ENCODE measurements at regions not wholly inside any gene's neighbourhood (a gene's known extent, or its start where the extent isn't known, plus 50 kb on each side); places are given as distances from the start of the nearest gene placed in this dataset.

DNA sequence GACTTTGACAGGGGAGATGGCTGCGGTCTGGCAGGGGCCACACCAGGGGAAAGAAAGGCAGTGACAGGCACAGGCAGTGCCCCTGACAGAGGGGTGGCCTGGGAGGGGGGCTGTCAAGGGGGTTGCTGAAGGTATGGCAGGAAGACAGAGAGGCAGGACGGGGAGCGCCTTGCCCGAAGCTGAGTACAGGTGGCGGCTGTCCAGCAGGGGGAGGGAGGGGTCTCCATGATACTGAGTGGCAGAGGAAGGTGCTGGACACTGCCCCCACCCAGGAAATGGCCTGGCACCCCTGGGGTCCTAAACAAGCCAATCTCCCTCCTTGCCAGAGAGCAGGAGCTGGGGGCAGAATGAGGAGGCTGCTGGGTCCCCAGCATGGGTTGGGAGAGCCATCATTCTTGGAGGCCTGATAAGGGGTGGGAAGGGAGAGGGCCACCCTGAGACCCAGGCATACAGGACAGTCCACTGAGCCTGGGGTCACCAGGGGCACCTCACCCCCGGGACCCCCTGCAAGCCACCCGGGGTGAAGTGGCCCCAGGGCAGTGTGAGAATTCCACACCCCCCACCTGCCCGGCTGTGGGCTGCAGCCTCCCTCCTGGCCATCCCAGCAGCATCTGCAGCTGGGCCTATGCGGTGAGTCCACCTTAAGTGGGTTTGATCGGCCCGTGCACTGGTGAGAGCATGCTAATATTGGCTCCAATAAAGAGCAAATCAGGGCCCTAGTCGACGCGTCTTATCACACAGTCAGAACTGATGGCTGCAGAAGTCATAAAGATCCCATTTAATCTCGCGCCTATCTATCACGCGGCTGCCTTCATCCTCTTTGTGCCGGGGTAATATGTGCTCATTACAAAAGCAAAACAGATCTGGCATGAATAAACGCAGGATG is 108.5 kb downstream of the FAM53A start:
- no peak overlapping the region for H3K27ac ChIP-seq
- no peaks in the 10 kb centered on the region for H3K36me3 ChIP-seq
- H3K9me3 ChIP-seq = no peaks in the 10 kb centered on the region
- no peak for DNase-seq
- no peak overlapping the region for H3K4me3 ChIP-seq (replicated peaks in 1 of 3)
- TF ChIP-seq POLR2A (IDR thresholded peaks at IDR 0.05) = no peak
- TF ChIP-seq, protein P1, sequence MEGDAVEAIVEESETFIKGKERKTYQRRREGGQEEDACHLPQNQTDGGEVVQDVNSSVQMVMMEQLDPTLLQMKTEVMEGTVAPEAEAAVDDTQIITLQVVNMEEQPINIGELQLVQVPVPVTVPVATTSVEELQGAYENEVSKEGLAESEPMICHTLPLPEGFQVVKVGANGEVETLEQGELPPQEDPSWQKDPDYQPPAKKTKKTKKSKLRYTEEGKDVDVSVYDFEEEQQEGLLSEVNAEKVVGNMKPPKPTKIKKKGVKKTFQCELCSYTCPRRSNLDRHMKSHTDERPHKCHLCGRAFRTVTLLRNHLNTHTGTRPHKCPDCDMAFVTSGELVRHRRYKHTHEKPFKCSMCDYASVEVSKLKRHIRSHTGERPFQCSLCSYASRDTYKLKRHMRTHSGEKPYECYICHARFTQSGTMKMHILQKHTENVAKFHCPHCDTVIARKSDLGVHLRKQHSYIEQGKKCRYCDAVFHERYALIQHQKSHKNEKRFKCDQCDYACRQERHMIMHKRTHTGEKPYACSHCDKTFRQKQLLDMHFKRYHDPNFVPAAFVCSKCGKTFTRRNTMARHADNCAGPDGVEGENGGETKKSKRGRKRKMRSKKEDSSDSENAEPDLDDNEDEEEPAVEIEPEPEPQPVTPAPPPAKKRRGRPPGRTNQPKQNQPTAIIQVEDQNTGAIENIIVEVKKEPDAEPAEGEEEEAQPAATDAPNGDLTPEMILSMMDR (IDR thresholded peaks at IDR 0.05) = no peak
- intact Hi-C loops (cut with DNase I) = loop anchor here (5.0 kb wide), 1 partner anchor 147 kb away; the partner anchor contains the start of genes TACC3 and TMEM129
- no peaks in the 10 kb centered on the region for H3K27me3 ChIP-seq
- H3K4me1 ChIP-seq = peaks cover 10% of the 10 kb centered on the region in 2 donors
- 80 to 84% methylated on average over 17 to 20 of the region's 20 CpGs for WGBS, 2 donors

DNA sequence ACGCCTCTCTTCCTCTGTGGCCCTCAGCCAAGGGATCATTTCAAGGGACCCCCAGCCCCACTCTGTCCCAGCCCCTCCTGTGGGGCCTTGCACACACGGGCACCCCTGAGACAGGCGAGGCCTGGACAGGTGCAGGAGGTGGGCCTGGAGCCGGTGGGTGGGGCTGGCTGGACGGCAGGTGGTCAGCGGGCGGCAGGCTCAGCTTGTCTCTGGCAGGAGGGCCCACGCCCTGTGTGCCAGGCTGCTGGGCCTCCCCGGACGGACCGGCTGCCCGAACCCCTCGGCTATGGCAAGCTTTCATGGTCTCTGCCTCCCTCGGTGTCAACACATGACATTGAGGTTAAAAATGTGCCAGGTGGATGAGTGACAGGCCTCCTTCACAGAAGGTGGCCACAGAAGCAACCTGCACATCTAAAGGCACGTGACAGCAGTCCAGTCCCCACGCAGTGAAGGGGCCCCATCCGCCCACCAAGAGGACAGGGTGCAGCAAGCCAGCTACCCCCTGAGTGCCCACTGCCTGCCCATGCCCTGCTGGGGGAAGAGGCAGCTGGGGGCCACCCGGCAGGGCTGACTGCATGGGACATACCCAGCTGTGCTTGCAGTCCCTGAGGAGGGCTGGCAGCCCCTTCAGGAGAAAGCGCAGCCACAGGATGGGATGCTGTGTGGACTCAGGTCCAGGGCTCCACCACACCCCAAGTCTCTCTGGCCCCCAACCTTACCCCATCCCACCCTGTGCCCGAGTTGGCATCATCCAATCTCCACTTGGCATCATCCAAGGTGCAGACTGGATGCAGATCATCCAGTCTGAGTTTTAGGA is 109.3 kb downstream of the FAM53A start:
- no peak for DNase-seq
- no peak for TF ChIP-seq POLR2A (IDR thresholded peaks at IDR 0.05)
- TF ChIP-seq, protein P1 (IDR thresholded peaks at IDR 0.05) = no peak
- Histone ChIP-seq H3K27ac (no peak overlapping the region), H3K27me3 (no peaks in the 10 kb centered on the region), H3K4me3 (replicated peaks in 1 of 3) (no peak overlapping the region), H3K36me3 (no peaks in the 10 kb centered on the region), H3K9me3 (no peaks in the 10 kb centered on the region), H3K4me1 (peaks cover 5 to 10% of the 10 kb centered on the region in 2 donors)
- 85 to 90% methylated on average over 8 to 9 of the region's 20 CpGs for WGBS, 2 donors
- intact Hi-C loops (cut with DNase I) = loop anchor here (5.0 kb wide), 1 partner anchor 147 kb away; the partner anchor contains the start of genes TACC3 and TMEM129

DNA sequence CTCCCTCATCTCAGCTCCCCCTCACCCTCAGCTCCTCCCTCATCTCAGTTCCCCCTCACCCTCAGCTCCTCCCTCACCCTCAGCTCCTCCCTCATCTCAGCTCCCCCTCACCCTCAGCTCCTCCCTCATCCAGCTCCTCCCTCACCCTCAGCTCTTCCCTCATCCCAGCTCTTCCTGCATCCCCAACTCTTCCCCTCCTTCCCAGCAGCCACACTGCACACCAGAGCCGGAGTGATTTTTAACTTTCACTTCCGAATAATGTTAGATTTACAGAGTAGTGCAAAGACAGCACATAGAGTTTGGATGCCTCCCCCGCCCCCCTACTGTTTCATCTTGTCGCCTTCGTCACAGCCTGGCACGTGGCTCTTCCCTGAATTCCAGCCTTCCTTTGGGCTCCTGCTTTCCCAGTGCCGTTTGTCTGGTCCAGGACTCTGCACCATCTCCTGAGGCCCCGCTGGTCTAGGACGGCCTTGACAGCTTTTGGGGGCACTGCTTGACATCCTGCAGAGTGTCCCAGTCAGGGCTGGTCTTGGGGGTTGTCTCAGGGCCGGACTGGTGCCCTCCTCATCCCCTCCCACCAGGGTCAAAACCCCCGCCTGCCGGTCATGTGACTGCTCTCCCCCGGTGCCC is 110.2 kb downstream of the FAM53A start:
- Histone ChIP-seq H3K36me3 (no peaks in the 10 kb centered on the region), H3K27me3 (no peaks in the 10 kb centered on the region), H3K9me3 (no peaks in the 10 kb centered on the region), H3K4me3 (replicated peaks in 1 of 3) (no peak overlapping the region), H3K4me1 (peaks cover 0 to 9% of the 10 kb centered on the region in 2 donors), H3K27ac (no peak overlapping the region)
- DNase-seq = no peak
- no peak for TF ChIP-seq POLR2A (IDR thresholded peaks at IDR 0.05)
- TF ChIP-seq, protein P1 (IDR thresholded peaks at IDR 0.05) = no peak
- intact Hi-C loops (cut with DNase I) = no loop called here
- 77 to 83% methylated on average over 13 of the region's 13 CpGs for WGBS, 2 donors

DNA sequence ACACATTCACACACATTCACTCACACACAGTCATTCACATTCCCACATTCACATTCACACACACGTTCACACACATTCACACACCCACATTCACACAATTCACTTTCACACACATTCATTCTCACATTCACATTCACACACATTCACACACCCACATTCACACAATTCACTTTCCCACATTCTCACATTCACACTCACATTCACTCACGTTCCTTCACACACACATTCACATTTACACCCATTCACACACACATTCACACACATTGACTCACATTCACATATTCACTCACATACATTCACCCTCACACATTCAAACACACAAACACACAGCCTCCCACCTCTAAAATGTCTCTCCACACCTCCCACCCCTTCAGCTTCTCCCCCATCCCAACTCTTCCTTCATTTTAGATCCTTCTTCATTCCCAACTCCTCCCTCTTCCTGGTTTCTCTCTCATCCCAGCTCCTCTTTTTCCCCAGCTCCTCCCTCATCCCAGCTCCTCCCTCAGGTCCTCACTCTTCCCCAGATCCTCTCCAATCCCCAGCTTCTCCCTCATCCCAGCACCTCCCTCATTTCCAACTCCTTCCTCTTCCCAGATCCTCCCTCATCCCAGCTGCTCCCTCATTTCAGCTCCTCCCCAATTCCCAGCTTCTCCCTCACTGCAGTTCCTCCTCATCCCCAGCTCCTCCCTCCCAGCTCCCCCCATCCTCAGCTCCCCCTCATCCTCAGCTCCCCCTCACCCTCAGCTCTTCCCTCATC is 111.0 kb downstream of the FAM53A start:
- DNase-seq = no peak
- WGBS, 2 donors = 86 to 89% methylated on average over 2 of the region's 2 CpGs
- Histone ChIP-seq H3K36me3 (no peaks in the 10 kb centered on the region), H3K9me3 (no peaks in the 10 kb centered on the region), H3K4me1 (peaks cover 0 to 1% of the 10 kb centered on the region in 2 donors), H3K27ac (no peak overlapping the region), H3K27me3 (no peaks in the 10 kb centered on the region), H3K4me3 (replicated peaks in 1 of 3) (no peak overlapping the region)
- TF ChIP-seq, protein P1 (IDR thresholded peaks at IDR 0.05) = no peak
- intact Hi-C loops (cut with DNase I) = no loop called here
